Kidney (tissue), 13 donors: ENCODE measurements at regions not wholly inside any gene's neighbourhood (a gene's known extent, or its start where the extent isn't known, plus 50 kb on each side); places are given as distances from the start of the nearest gene placed in this dataset.

Experiments used
- DNase-seq, 5 donors: peaks; one replicate each; pipeline ENCODE4 v3.0.0-alpha.2; 2013 to 2020
- FAIRE-seq: peaks from 2 replicates; lab custom pipeline; 2012; peaks lifted over from hg19 to GRCh38; lab: Jason Lieb, UNC
- H3K27ac ChIP-seq, 2 donors: one replicate each; pipeline ENCODE4 v1.7.0; 2013; ENCODE audit warnings: low read depth in 2 of 2, low read length in 2 of 2, inconsistent platforms in 1 of 2
- H3K27me3 ChIP-seq: one replicate; pipeline ENCODE4 v1.7.1; 2013; ENCODE audit warnings: low read length, inconsistent platforms; ENCODE audit not compliant: control insufficient read depth, insufficient read depth
- H3K36me3 ChIP-seq, 3 donors: one replicate each; pipeline versions ENCODE4 v1.7.0 to v1.7.1; 2013; ENCODE audit warnings: low read length in 3 of 3, control low read depth in 1 of 3, inconsistent platforms in 1 of 3; ENCODE audit not compliant: insufficient read depth in 3 of 3, control insufficient read depth in 2 of 3
- H3K4me1 ChIP-seq, 3 donors: one replicate each; pipeline versions ENCODE4 v1.7.0 to v1.7.1; 2013; ENCODE audit warnings: low read length in 3 of 3, inconsistent platforms in 1 of 3, low read depth in 1 of 3; ENCODE audit not compliant: control insufficient read depth in 2 of 3, insufficient read depth in 2 of 3
- H3K4me3 ChIP-seq, 3 donors: one replicate each; pipeline versions ENCODE4 v1.7.0 to v1.8.1; 2013; ENCODE audit warnings: low read length in 3 of 3, control low read depth in 1 of 3, inconsistent platforms in 1 of 3
- H3K9ac ChIP-seq, 3 donors: one replicate each; pipeline versions ENCODE4 v1.7.0 to v1.7.1; 2013; ENCODE audit warnings: low read length in 3 of 3, control low read depth in 1 of 3, inconsistent platforms in 1 of 3
- H3K9me3 ChIP-seq, 3 donors: one replicate each; pipeline versions ENCODE4 v1.7.0 to v1.7.1; 2013; ENCODE audit warnings: low read length in 3 of 3, control low read depth in 1 of 3, inconsistent platforms in 1 of 3; ENCODE audit not compliant: control insufficient read depth in 2 of 3, insufficient read depth in 1 of 3
- intact Hi-C: fragments of 100-400 bp; cut with DNase I; formaldehyde crosslinking; loops from one replicate; pipeline ENCODE4 v1.11.1; 2022
- TF ChIP-seq, protein P1 (sequence below): IDR thresholded peaks from 3 replicates; pipeline ENCODE4 v1.5.1; 2012; ENCODE audit warnings: mild to moderate bottlenecking, moderate library complexity, borderline replicate concordance; ENCODE audit not compliant: insufficient read depth; ENCODE audit errors: extremely low read depth
- donor health status: control.
- donor health status: control.
- donor health status: control.
- donor health status: control.
- donor health status: control.
- donor health status: DM: yes; HTN: yes; CAD: no.
- donor health status: Normal renal cell carcinoma (clear cell type).

DNA sequence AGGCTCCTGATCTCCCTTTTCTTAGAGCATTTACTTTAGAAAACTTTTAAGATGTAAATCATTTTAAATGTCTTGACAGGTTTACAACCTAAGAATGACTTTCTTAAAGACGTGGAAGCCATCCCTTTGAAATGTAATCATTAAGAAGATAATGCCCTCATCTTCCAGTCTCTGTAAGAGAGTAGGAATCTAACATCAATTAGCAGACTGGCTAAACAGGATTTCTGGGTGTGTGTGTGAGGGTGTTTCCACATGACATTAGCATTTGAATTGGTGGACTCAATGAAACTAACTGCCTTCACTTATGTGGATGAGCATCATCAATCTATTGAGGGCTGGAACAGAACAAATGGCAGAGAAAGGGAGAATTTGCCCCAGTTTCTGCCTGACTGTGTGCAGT lies 329.5 kb downstream of the RPL10L start:
- peaks cover 0 to 2% (median 0%) of the 10 kb centered on the region in 3 donors for H3K4me1 ChIP-seq
- no peak overlapping the region for H3K9ac ChIP-seq
- TF ChIP-seq, protein P1, sequence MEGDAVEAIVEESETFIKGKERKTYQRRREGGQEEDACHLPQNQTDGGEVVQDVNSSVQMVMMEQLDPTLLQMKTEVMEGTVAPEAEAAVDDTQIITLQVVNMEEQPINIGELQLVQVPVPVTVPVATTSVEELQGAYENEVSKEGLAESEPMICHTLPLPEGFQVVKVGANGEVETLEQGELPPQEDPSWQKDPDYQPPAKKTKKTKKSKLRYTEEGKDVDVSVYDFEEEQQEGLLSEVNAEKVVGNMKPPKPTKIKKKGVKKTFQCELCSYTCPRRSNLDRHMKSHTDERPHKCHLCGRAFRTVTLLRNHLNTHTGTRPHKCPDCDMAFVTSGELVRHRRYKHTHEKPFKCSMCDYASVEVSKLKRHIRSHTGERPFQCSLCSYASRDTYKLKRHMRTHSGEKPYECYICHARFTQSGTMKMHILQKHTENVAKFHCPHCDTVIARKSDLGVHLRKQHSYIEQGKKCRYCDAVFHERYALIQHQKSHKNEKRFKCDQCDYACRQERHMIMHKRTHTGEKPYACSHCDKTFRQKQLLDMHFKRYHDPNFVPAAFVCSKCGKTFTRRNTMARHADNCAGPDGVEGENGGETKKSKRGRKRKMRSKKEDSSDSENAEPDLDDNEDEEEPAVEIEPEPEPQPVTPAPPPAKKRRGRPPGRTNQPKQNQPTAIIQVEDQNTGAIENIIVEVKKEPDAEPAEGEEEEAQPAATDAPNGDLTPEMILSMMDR: no peak
- H3K4me3 ChIP-seq: no peak overlapping the region
- no peaks in the 10 kb centered on the region for H3K36me3 ChIP-seq
- H3K27me3 ChIP-seq: no peaks in the 10 kb centered on the region
- no peaks in the 10 kb centered on the region for H3K9me3 ChIP-seq
- intact Hi-C loops: no loop called here
- FAIRE-seq: no peak
- H3K27ac ChIP-seq: no peak overlapping the region
- DNase-seq: peak in 2 of 5 donors; percentile 43 to 45

- no peak for DNase-seq
- TF ChIP-seq, protein P1: no peak
- H3K9me3 ChIP-seq: no peaks in the 10 kb centered on the region
- FAIRE-seq: no peak
- no peak overlapping the region for H3K9ac ChIP-seq
- H3K27ac ChIP-seq: no peak overlapping the region
- H3K27me3 ChIP-seq: no peaks in the 10 kb centered on the region
- H3K4me3 ChIP-seq: no peak overlapping the region
- no peaks in the 10 kb centered on the region for H3K36me3 ChIP-seq
- H3K4me1 ChIP-seq: no peaks in the 10 kb centered on the region
- intact Hi-C loops: no loop called here
These were observed 345.3 kb downstream of the RPL10L start for GRCh38 chr14:46306267-46306666.

DNA sequence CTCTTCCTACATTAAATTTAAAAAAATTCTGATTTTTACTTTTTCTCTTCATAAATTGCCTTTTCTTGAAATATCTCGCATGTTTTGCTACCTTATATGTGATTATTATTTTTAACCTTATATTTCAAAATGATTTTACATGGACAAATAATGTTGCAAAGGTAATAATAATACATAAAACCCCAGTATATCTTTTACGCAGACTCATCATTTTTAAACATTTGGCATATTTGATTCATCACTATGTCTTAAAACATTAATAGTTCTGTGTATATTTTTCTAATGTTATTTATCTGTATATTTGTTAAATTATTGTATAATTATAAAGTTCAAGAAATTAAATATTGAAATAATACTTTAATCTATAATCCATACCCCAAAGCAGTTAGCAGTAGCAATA lies 350.8 kb downstream of the RPL10L start:
- Histone ChIP-seq H3K36me3 (no peaks in the 10 kb centered on the region), H3K27me3 (no peaks in the 10 kb centered on the region), H3K4me1 (no peaks in the 10 kb centered on the region), H3K9me3 (peaks cover 0 to 9% (median 6%) of the 10 kb centered on the region in 3 donors), H3K27ac (no peak overlapping the region), H3K9ac (no peak overlapping the region), H3K4me3 (no peak overlapping the region)
- FAIRE-seq (no peak), DNase-seq (no peak)
- TF ChIP-seq, protein P1: no peak
- intact Hi-C loops: no loop called here

DNA sequence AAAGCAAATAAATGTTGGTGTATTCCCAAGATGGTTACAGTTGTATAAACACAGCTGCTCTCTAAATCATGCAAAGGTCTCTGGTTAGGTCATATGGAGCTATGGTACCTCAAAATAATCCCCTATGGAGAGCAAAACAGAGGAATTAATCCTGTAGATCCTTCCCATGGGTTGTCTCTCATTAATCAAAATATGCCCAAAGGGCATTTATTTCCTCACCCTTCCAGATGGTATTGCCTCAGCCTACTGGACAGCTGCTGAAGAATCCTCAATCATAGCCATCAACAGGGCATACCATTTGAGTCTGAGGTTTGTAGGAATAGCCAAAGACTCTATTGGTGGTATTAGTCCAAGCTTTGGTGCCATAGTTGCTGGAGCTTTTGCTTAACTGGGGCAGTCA lies 360.9 kb downstream of the RPL10L start:
- H3K27ac ChIP-seq: no peak overlapping the region
- no peaks in the 10 kb centered on the region for H3K27me3 ChIP-seq
- H3K4me1 ChIP-seq: no peaks in the 10 kb centered on the region
- no peak for DNase-seq
- H3K4me3 ChIP-seq: no peak overlapping the region
- H3K36me3 ChIP-seq: no peaks in the 10 kb centered on the region
- intact Hi-C loops: no loop called here
- no peak for FAIRE-seq
- no peaks in the 10 kb centered on the region for H3K9me3 ChIP-seq
- TF ChIP-seq, protein P1: no peak
- no peak overlapping the region for H3K9ac ChIP-seq
